Neural progenitor cell (in vitro differentiated cells): ENCODE measurements at regions not wholly inside any gene's neighbourhood (a gene's known extent, or its start where the extent isn't known, plus 50 kb on each side); places are given as distances from the start of the nearest gene placed in this dataset.

Experiments used
- DNase-seq: peaks from one replicate; pipeline ENCODE4 v3.0.0-alpha.2; 2016; ENCODE audit warnings: low spot score
- H2AFZ ChIP-seq: fragments of 200-600 bp; sonication (generic); replicated peaks from 2 replicates; pipeline ENCODE4 v1.6.1; 2016; ENCODE audit warnings: antibody characterized with exemption
- H3F3A ChIP-seq: fragments of 200-600 bp; sonication (generic); 2 replicates; pipeline ENCODE4 v1.6.1; 2016; ENCODE audit warnings: antibody characterized with exemption, low read depth
- H3K27ac ChIP-seq: fragments of 200-600 bp; sonication (generic); 2 replicates; pipeline ENCODE4 v1.5.1; 2016; ENCODE audit warnings: mild to moderate bottlenecking
- H3K27me3 ChIP-seq: fragments of 200-600 bp; sonication (generic); 2 replicates; pipeline ENCODE4 v1.6.1; 2016; ENCODE audit warnings: mild to moderate bottlenecking, moderate library complexity
- H3K36me3 ChIP-seq: fragments of 200-600 bp; sonication (generic); 2 replicates; pipeline ENCODE4 v1.5.1; 2016
- H3K4me1 ChIP-seq: fragments of 200-600 bp; sonication (generic); 2 replicates; pipeline ENCODE4 v1.6.1; 2016; ENCODE audit warnings: mixed run types
- H3K4me2 ChIP-seq: fragments of 200-600 bp; sonication (generic); 2 replicates; pipeline ENCODE4 v1.6.1; 2016
- H3K4me3 ChIP-seq: fragments of 200-600 bp; sonication (generic); 2 replicates; pipeline ENCODE4 v1.5.1; 2016
- H3K79me2 ChIP-seq: fragments of 200-600 bp; sonication (generic); 2 replicates; pipeline ENCODE4 v1.6.1; 2016; ENCODE audit warnings: low read depth
- H3K9ac ChIP-seq: fragments of 200-600 bp; sonication (generic); 2 replicates; pipeline ENCODE4 v1.6.1; 2016
- H3K9me3 ChIP-seq: fragments of 200-600 bp; sonication (generic); 2 replicates; pipeline ENCODE4 v1.5.1; 2016; ENCODE audit warnings: low read depth
- H4K20me1 ChIP-seq: fragments of 200-600 bp; sonication (generic); 2 replicates; pipeline ENCODE4 v1.6.1; 2016; ENCODE audit warnings: low read depth
- H3K27ac Mint-ChIP-seq: 3 replicates; pipeline ENCODE4 v1.8.0; 2021; ENCODE audit warnings: mixed read lengths
- H3K27me3 Mint-ChIP-seq: 2 replicates; pipeline ENCODE4 v1.8.0; 2022; ENCODE audit warnings: low read depth, mild to moderate bottlenecking, inconsistent platforms, moderate library complexity, mixed read lengths; ENCODE audit not compliant: insufficient read depth
- H3K36me3 Mint-ChIP-seq: 3 replicates; pipeline ENCODE4 v1.8.0; 2021; ENCODE audit warnings: mixed read lengths
- H3K4me1 Mint-ChIP-seq: 3 replicates; pipeline ENCODE4 v1.8.0; 2021; ENCODE audit warnings: mixed read lengths
- H3K4me3 Mint-ChIP-seq: 3 replicates; pipeline ENCODE4 v1.8.0; 2021; ENCODE audit warnings: mild to moderate bottlenecking, moderate library complexity, mixed read lengths
- H3K9me3 Mint-ChIP-seq: 3 replicates; pipeline ENCODE4 v1.8.0; 2020; ENCODE audit warnings: mixed read lengths
- EZH2 ChIP-seq: fragments of 200-600 bp; sonication (generic); IDR thresholded peaks from 2 replicates; pipeline ENCODE4 v1.6.1; 2017; ENCODE audit warnings: antibody characterized with exemption, mild to moderate bottlenecking, moderate library complexity
- EZH2phosphoT487 ChIP-seq: fragments of 200-600 bp; sonication (generic); IDR thresholded peaks from 2 replicates; pipeline ENCODE4 v1.6.1; 2017; ENCODE audit warnings: antibody characterized with exemption
- TF ChIP-seq, protein P1 (sequence below): fragments of 200-600 bp; sonication (generic); IDR thresholded peaks from 2 replicates; pipeline ENCODE4 v1.5.1; 2017; ENCODE audit warnings: antibody characterized with exemption, mild to moderate bottlenecking

DNA sequence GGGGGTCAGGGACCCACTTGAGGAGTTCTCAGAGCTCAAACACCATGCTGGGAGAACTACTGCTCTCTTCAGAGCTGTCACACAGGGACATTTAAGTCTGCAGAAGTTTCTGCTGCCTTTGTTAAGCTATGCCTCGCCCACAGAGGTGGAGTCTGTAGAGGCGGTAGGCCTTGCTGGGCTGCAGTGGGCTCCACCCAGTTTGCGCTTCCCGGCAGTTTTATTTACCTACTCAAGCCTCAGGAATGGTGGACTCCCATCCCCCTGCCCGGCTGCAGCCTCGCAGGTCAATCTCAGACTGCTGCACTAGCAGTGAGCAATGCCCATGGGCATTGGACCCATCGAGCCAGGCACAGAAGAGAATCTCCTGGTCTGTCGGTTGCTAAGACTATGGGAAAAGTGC lies 706.4 kb downstream of the LRRIQ3 start:
- H3K4me2 ChIP-seq: no peak overlapping the region
- Mint-ChIP-seq H3K4me3 (no peak overlapping the region), H3K36me3 (no peaks in the 10 kb centered on the region), H3K27me3 (no peaks in the 10 kb centered on the region), H3K27ac (no peak overlapping the region), H3K9me3 (peaks cover 6% of the 10 kb centered on the region), H3K4me1 (no peaks in the 10 kb centered on the region)
- no peak for DNase-seq
- H3F3A ChIP-seq: no peaks in the 10 kb centered on the region
- no peaks in the 10 kb centered on the region for H3K9me3 ChIP-seq
- H3K36me3 ChIP-seq: no peaks in the 10 kb centered on the region
- no peaks in the 10 kb centered on the region for H3K79me2 ChIP-seq
- no peak overlapping the region for H2AFZ ChIP-seq
- H4K20me1 ChIP-seq: no peaks in the 10 kb centered on the region
- no peak overlapping the region for H3K27ac ChIP-seq
- TF ChIP-seq EZH2phosphoT487 (no peak), EZH2 (no peak)
- TF ChIP-seq, protein P1, sequence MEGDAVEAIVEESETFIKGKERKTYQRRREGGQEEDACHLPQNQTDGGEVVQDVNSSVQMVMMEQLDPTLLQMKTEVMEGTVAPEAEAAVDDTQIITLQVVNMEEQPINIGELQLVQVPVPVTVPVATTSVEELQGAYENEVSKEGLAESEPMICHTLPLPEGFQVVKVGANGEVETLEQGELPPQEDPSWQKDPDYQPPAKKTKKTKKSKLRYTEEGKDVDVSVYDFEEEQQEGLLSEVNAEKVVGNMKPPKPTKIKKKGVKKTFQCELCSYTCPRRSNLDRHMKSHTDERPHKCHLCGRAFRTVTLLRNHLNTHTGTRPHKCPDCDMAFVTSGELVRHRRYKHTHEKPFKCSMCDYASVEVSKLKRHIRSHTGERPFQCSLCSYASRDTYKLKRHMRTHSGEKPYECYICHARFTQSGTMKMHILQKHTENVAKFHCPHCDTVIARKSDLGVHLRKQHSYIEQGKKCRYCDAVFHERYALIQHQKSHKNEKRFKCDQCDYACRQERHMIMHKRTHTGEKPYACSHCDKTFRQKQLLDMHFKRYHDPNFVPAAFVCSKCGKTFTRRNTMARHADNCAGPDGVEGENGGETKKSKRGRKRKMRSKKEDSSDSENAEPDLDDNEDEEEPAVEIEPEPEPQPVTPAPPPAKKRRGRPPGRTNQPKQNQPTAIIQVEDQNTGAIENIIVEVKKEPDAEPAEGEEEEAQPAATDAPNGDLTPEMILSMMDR: no peak
- H3K4me1 ChIP-seq: no peaks in the 10 kb centered on the region
- no peak overlapping the region for H3K9ac ChIP-seq
- H3K27me3 ChIP-seq: no peaks in the 10 kb centered on the region
- H3K4me3 ChIP-seq: no peak overlapping the region

GRCh38 chr1:73475316-73475870 lies 722.6 kb downstream of the LRRIQ3 start:
- no peaks in the 10 kb centered on the region for H3K9me3 Mint-ChIP-seq
- no peaks in the 10 kb centered on the region for H3K36me3 Mint-ChIP-seq
- no peaks in the 10 kb centered on the region for H3K36me3 ChIP-seq
- H3K4me3 Mint-ChIP-seq: no peak overlapping the region
- TF ChIP-seq, protein P1: no peak
- no peak for TF ChIP-seq EZH2
- no peak for TF ChIP-seq EZH2phosphoT487
- no peaks in the 10 kb centered on the region for H3K4me1 ChIP-seq
- no peak overlapping the region for H3K9ac ChIP-seq
- peak overlapping the region; percentile 17 for H3K27ac Mint-ChIP-seq
- no peaks in the 10 kb centered on the region for H4K20me1 ChIP-seq
- H3K27me3 ChIP-seq: no peaks in the 10 kb centered on the region
- H3K27ac ChIP-seq: no peak overlapping the region
- H3K4me3 ChIP-seq: no peak overlapping the region
- peaks cover 9% of the 10 kb centered on the region for H3K4me1 Mint-ChIP-seq
- no peak overlapping the region for H3K4me2 ChIP-seq
- H3K9me3 ChIP-seq: no peaks in the 10 kb centered on the region
- no peak for DNase-seq
- H3F3A ChIP-seq: no peaks in the 10 kb centered on the region
- H2AFZ ChIP-seq: no peak overlapping the region
- H3K27me3 Mint-ChIP-seq: no peaks in the 10 kb centered on the region
- H3K79me2 ChIP-seq: no peaks in the 10 kb centered on the region

GRCh38 chr1:73472810-73473209 lies 725.2 kb downstream of the LRRIQ3 start:
- DNase-seq: no peak
- no peaks in the 10 kb centered on the region for H3K27me3 Mint-ChIP-seq
- H3K27ac Mint-ChIP-seq: no peak overlapping the region

More at GRCh38 chr1:73472810-73473209, 725.2 kb downstream of the LRRIQ3 start:
- no peak overlapping the region for H3K4me2 ChIP-seq
- H3K79me2 ChIP-seq: no peaks in the 10 kb centered on the region
- H3K27me3 ChIP-seq: no peaks in the 10 kb centered on the region
- no peak overlapping the region for H3K4me3 ChIP-seq
- no peak overlapping the region for H3K4me3 Mint-ChIP-seq
- TF ChIP-seq EZH2phosphoT487 (no peak), EZH2 (no peak)
- TF ChIP-seq, protein P1: no peak
- no peak overlapping the region for H3K27ac ChIP-seq
- no peaks in the 10 kb centered on the region for H3K9me3 ChIP-seq
- no peaks in the 10 kb centered on the region for H3K36me3 Mint-ChIP-seq
- no peaks in the 10 kb centered on the region for H4K20me1 ChIP-seq
- H2AFZ ChIP-seq: no peak overlapping the region
- H3K4me1 ChIP-seq: no peaks in the 10 kb centered on the region
- H3F3A ChIP-seq: no peaks in the 10 kb centered on the region
- H3K9me3 Mint-ChIP-seq: no peaks in the 10 kb centered on the region
- no peaks in the 10 kb centered on the region for H3K36me3 ChIP-seq
- H3K4me1 Mint-ChIP-seq: peaks cover 9% of the 10 kb centered on the region
- no peak overlapping the region for H3K9ac ChIP-seq
